ENCODE measurements at regions not wholly inside any gene's neighbourhood (a gene's known extent, or its start where the extent isn't known, plus 50 kb on each side); places are given as distances from the start of the nearest gene placed in this dataset.

DNA sequence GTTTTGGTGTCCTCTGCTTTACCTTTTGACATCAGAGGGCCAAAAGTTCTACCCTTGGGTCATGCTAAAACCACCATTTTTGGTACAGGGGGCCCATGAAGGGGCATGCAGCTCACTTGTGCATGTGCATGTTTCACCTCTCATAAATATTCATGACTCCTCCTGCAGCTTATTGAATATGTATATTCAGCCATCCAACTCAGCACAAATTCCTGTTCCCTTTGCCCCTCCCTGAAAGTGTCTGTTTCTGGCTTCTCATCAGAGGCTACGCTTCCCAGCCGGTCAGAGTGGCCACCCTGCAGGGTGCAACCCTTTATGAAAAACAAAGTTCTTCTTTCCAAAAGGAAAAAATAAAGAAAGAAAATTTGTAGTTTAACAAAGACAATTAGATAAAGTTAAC, 82.3 kb upstream of the UQCRFS1 start:
- Histone ChIP-seq H3K27me3 (ENCODE audit: insufficient read depth) (peaks cover 2% of the 10 kb centered on the region; the same call in 1 of the 2 replicates), H3K4me3 (ENCODE audit: low read depth in 2 of 2, low read length in 1 of 2) (no peak overlapping the region), H3K9ac (no peak overlapping the region), H3K9me2 (no peaks in the 10 kb centered on the region), H3K9me3 (no peaks in the 10 kb centered on the region), H4K20me1 (ENCODE audit: insufficient read depth) (no peaks in the 10 kb centered on the region), H3K4me1 (ENCODE audit: control insufficient read depth in 1 of 2, insufficient read depth in 2 of 2, low read depth in 1 of 2, low read length in 1 of 2) (no peaks in the 10 kb centered on the region), H2AFZ (ENCODE audit: low read depth) (no peak overlapping the region), H3K36me3 (replicated peaks in 1 of 2; ENCODE audit: control insufficient read depth in 1 of 2, insufficient read depth in 2 of 2, low read length in 1 of 2) (no peaks in the 10 kb centered on the region), H3K4me2 (no peak overlapping the region), H3K79me2 (ENCODE audit: insufficient read depth) (no peaks in the 10 kb centered on the region), H3F3A (replicated peaks; ENCODE audit: insufficient read depth) (no peaks in the 10 kb centered on the region), H3K27ac (ENCODE audit: low read depth in 2 of 2, low read length in 1 of 2) (no peak overlapping the region)
- no peak for TF ChIP-seq TCF12 (IDR thresholded peaks at IDR 0.05)
- 14% methylated on average over 2 of the region's 2 CpGs for WGBS (ENCODE audit: low lambda C conversion rate)
- POLR2A ChIA-PET, result no interaction called here
- CTCF ChIA-PET, result no interaction called here
- no peak for DNase-seq

DNA sequence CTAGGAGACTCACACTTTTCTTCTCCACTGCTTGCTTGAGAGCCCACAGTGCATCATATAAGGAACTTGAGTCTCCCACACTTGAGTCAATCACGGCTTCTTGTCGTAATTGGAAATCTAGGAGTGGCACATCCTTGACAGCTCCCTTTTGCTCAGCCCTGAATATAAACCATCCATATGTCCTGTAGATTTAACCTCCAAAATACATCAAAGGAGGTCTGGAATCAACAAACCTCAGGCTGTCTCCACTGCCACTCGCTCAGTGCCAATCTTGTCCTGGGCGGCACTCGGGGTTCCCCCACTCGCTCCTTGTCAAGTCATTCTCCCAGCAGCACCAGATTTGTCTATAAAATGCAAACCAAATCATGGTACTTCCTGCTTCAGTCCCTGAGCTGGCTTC, 84.4 kb upstream of the UQCRFS1 start:
- H3K79me2 ChIP-seq (ENCODE audit: insufficient read depth), result no peaks in the 10 kb centered on the region
- ChIA-PET POLR2A (no interaction called here), CTCF (interaction anchor here (1.1 kb wide), 1 partner anchor 34 kb away, joined by 6 read pairs; no protein-coding TSS in a partner anchor)
- no peak overlapping the region for H3K4me3 ChIP-seq (ENCODE audit: low read depth in 2 of 2, low read length in 1 of 2)
- no peak for TF ChIP-seq FOXJ3 (CRISPR knock-in tag; IDR thresholded peaks at IDR 0.05)
- no peak for TF ChIP-seq CHD2 (IDR thresholded peaks at IDR 0.05; ENCODE audit: low read length, partially characterized antibody)
- TF ChIP-seq SIN3A (IDR thresholded peaks at IDR 0.05; ENCODE audit: borderline replicate concordance, low read depth, low read length), result no peak
- no peak for TF ChIP-seq PBX3 (IDR thresholded peaks at IDR 0.05)
- TF ChIP-seq NRF1 (IDR thresholded peaks at IDR 0.05; ENCODE audit: low read depth, low read length), result no peak
- no peak for TF ChIP-seq SMC3 (IDR thresholded peaks at IDR 0.05; ENCODE audit: low read depth, low read length)
- no peak for TF ChIP-seq ZBTB33 (IDR thresholded peaks at IDR 0.05; ENCODE audit: borderline replicate concordance, low read depth)
- DNase-seq, result no peak
- no peaks in the 10 kb centered on the region for H4K20me1 ChIP-seq (ENCODE audit: insufficient read depth)
- H2AFZ ChIP-seq (ENCODE audit: low read depth), result no peak overlapping the region
- no peak overlapping the region for H3K27ac ChIP-seq (ENCODE audit: low read depth in 2 of 2, low read length in 1 of 2)
- H3K36me3 ChIP-seq (replicated peaks in 1 of 2; ENCODE audit: control insufficient read depth in 1 of 2, insufficient read depth in 2 of 2, low read length in 1 of 2), result no peaks in the 10 kb centered on the region
- no peak overlapping the region for H3K9ac ChIP-seq
- no peaks in the 10 kb centered on the region for H3K9me3 ChIP-seq
- H3K9me2 ChIP-seq, result no peaks in the 10 kb centered on the region
- no peaks in the 10 kb centered on the region for H3K4me1 ChIP-seq (ENCODE audit: control insufficient read depth in 1 of 2, insufficient read depth in 2 of 2, low read depth in 1 of 2, low read length in 1 of 2)
- no peak overlapping the region for H3K4me2 ChIP-seq
- 7% methylated on average over 6 of the region's 6 CpGs for WGBS (ENCODE audit: low lambda C conversion rate)
- peaks cover 10% of the 10 kb centered on the region; the same call in 1 of the 2 replicates for H3K27me3 ChIP-seq (ENCODE audit: insufficient read depth)
- no peaks in the 10 kb centered on the region for H3F3A ChIP-seq (replicated peaks; ENCODE audit: insufficient read depth)

Measured in SK-N-SH (cell line).